NCI-H460 (cell line): ENCODE measurements at regions not wholly inside any gene's neighbourhood (a gene's known extent, or its start where the extent isn't known, plus 50 kb on each side); places are given as distances from the start of the nearest gene placed in this dataset.
"Not testable (repeated sequence)": the region's sequence is repeated elsewhere in the genome, so short reads cannot be mapped to it uniquely, and the experiment has no call there.

Experiments used
- DNase-seq: peaks from one replicate; pipeline ENCODE4 v3.0.0-alpha.2; 2016; ENCODE audit warnings: low read depth; ENCODE audit errors: extremely low read depth

DNA sequence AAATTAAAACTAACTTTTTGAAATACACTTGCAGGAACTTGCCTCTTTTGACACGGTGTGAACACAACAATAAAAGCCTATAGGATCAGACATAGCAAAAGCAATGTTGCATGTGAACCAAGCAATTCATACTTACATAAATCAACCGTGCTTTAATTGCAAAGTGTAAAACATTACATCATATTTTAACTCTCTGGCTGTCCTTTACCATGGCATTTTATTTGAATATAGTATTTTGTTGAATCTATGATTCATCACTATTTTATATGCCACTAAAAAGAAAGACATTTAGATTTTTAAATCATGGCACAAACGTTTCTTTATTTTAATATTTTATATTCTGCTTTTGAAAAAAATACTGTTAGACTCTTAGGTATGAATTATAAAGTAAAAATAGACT, 757.0 kb upstream of the KCND2 start:
- DNase-seq, result no peak

DNA sequence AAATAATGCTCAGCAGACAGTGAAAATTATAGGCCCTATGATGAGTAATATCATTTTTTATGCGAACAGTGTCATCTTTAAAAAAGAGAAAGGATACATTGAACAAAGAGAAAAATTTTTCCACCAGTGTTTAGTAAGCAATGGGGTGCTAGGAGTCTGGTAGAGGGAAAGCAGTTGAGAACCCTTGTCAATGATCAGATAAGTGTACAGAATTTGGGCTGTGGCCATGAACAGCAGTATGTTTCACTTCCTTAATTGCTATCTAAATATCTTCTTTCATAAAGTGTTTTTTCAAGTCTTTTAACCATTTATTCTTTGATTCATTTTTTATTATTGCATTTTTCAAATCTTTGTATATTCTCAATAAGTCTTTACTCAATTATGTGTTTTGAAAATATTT, 750.7 kb upstream of the KCND2 start:
- no peak for DNase-seq

DNA sequence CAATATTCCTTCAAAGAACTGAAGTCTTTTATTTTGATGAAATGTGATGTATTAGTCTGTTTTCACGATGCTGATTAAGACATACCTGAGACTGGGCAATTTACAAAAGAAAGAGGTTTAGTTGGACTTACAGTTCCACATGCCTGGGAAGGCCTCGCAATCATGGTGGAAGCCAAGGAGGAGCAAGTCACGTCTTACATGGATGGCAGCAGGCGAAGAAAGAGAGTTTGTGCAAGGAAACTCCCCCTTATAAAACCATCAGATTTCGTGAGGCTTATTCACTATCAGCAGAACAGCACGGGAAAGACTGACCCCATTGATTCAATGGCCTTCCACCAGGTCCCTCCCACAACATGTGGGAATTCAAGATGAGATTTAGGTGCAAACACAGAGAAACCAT, 750.3 kb upstream of the KCND2 start:
- DNase-seq, result no peak

DNA sequence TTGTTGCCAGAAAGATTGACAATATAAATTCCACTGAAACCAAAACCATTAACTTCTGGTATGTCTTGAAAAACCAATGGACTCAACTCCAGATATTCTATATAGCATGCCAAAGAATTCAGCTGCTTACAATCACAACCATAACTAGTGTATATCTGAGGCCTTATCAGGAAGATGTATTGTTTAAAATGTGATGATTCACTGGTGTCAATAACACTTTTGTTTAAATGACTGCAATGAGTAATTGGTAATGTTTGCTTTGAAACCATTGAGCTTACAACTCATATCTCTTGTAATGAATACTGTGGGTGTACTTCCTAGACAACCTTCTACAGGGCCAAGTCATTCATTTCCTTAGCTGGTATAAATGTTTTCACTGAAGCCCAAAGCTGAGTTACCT, 727.9 kb upstream of the KCND2 start:
- DNase-seq, result peak; percentile 44

GRCh38 chr7:119555788-119556187, 717.2 kb upstream of the KCND2 start:
- DNase-seq, result no peak

DNA sequence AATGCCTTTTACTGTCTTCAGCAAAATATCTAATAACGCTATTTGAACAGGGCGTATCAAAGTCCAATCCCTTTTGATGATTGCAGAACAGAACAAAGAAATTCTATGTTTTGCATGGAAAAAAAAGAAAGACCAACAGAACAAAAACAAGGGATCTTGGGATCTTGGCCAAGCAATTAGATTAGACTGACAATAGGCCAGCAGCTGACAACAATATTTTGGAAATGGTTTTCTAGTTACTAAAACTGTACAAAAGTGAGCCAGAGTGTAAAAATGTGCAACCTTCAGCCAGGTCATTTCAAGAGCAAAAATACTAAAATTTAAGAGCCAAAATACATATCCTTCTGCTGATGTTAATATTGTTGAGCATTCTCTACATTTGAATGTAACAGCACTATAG, 716.5 kb upstream of the KCND2 start:
- DNase-seq, result no peak

DNA sequence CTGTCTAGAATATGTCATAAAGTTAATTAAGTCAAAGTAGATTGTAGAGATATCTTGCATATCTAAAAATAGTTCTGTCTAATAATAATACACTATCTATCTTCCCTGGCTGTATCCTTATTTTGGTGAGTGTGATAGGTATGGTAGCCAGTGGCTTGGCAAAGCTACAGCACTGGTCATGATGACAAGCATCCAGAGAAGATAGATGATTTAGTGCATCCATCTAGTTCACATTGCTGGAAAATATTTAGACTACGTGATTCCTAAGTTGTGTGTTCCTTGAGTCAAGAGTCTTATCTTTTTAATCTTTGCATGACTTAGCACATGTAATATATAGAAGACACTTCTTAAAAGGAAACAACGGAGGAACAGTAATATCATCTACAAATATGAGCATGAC, 711.2 kb upstream of the KCND2 start:
- no peak for DNase-seq

DNA sequence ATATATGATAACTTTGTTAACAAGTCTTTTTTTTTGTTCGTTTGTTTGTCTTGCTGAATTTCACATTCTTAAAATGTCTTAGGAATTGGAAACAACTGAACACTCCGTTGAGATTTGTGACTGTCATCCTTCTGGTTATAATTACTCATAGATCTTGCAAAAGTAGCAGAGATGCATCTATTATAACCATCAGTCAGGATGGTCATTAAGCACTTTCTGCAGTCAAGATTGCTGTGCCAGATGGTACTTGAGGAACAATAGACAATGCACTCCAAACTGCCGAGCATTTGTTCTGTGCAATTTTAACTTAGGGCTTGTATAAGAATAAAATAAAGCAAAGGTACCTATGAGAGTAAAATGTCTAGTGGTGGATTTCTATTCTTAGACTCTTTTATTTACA, 710.1 kb upstream of the KCND2 start:
- no peak for DNase-seq

- DNase-seq, result no peak
Observed at GRCh38 chr7:119571666-119572065, 701.3 kb upstream of the KCND2 start.

GRCh38 chr7:119572132-119572531, 700.8 kb upstream of the KCND2 start:
- DNase-seq, result no peak

DNA sequence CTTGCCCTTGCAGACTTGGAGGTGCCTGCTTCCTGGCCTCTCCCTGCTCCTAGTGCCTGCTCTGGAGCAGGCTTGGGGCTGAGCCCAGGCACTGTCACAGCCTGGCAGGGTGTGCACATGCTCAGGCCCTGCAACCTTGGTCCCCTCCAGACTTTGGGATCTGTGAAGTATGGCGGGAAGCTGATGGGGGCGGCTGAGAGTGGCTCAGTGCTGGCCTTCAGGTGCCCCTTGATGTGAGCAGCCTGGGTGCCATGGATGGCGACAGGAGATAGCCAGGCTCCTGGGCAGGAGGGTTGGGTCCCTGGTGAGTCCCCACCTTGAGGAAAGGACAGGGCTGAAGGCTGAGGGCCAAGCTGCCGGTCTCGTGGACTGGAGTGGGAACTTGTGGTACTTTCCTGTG, 700.4 kb upstream of the KCND2 start:
- no peak for DNase-seq

GRCh38 chr7:119578116-119578515, 694.9 kb upstream of the KCND2 start:
- no peak for DNase-seq

GRCh38 chr7:119594956-119595355, 678.0 kb upstream of the KCND2 start:
- no peak for DNase-seq

- DNase-seq, result no peak
Observed at GRCh38 chr7:119596651-119597050, 676.3 kb upstream of the KCND2 start.

- DNase-seq, result no peak
Observed at GRCh38 chr7:119606297-119606696, 666.7 kb upstream of the KCND2 start.

GRCh38 chr7:119620769-119621168, 652.2 kb upstream of the KCND2 start:
- DNase-seq, result no peak

- DNase-seq, result no peak
Observed at GRCh38 chr7:119623427-119623826, 649.5 kb upstream of the KCND2 start.

DNA sequence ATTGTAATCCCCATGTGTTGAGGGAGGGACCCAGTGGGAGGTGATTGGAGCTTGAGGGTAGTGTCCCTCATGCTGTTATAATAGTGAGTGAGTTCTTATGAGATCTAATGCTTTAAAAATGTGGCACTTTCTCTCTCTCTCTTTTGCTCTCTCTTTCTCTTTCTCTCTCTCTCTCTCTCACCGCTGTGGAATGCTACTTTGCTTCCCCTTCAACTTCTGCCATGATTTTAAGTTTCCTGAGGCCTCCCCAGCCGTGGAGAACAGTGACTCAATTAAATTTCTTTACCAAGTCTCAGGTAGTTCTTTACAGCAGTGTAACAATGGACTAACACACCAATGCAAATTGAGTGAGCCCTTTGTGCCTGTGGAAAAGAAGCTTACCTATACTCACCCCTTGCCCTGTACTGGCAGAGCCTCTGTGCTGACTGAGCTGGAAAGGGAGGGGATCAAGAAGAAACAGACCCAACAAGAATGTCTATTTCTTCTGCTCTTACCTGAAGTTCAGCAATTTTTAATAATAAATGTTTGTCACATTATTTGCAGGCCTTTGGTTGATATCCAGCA, 642.5 kb upstream of the KCND2 start:
- no peak for DNase-seq

DNA sequence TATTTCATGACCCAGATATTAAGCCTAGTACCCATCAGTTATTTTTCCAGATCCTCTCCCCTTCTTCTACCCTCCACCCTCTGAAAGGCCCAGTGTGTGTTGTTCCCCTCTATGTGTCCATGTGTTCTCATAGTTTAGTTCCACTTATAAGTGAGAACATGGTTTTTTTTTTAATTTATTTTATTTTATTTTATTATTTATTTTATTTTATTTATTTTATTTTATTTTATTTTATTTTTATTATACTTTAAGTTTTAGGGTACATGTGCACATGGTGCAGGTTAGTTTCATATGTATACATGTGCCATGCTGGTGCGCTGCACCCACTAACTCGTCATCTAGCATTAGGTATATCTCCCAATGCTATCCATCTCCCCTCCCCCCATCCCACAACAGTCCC, 639.2 kb upstream of the KCND2 start:
- not testable (repeated sequence) for DNase-seq

DNA sequence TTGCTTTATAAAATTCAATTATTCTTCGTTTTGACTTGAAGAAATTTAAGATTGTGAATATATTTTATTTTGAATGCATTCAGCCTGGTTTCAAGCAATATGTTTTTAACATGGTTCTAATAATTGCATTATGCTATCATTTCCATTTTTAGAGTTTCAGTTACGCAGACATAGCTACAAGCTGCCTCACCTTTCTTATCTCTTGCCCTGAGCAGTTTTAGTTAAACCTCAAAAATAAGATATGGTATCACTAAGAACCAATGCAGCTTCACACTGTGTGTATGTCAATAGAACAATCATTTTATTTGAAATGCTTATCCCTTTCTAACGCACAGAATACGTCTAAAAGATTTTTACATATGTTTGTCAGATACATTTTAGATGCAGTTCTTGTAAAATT, 632.6 kb upstream of the KCND2 start:
- DNase-seq, result no peak

DNA sequence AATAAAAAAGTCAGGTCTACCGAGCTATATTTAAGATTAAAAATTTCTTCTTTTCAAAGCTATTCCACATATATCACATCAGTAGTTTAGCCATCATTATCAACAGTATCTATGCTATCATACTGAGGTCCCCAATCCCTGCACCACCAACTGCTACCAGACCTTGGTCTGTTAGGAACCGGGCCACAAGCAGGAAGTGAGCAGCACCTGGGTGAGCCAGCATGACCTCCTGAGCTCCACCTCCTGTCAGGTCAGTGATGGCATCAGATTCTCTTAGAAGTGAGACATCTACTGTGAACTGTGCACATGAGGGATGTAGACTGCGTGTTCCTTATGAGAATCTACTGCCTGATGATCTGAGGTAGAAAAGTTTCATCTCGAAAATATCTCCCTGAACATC, 632.1 kb upstream of the KCND2 start:
- DNase-seq, result no peak

GRCh38 chr7:119643558-119643957, 629.4 kb upstream of the KCND2 start:
- DNase-seq, result no peak

DNA sequence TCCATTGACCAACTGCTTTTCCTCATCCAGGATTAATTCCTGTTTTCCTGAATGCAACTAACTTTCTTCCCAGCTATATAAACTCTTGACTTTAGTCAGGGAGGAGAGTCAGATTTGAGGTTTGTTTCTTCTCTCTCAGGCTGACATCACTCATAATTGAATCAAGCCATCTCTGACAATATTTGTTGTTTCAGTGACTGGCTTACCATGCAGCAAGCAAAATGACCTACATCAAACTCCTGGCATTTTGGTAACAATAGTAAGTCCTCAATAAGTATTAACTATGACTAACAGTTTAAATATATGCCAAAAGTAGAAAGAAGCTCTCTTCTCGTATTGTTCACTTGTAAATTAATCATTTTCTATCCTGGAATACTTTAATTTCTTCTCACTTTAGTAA, 625.7 kb upstream of the KCND2 start:
- no peak for DNase-seq

GRCh38 chr7:119648752-119649151, 624.2 kb upstream of the KCND2 start:
- DNase-seq, result not testable (repeated sequence)
